Activated CD4-positive, alpha-beta T cell treated with anti-CD3 and anti-CD28 coated beads for 48 hours (primary cell): ENCODE measurements at regions not wholly inside any gene's neighbourhood (a gene's known extent, or its start where the extent isn't known, plus 50 kb on each side); places are given as distances from the start of the nearest gene placed in this dataset.

Experiments
- DNase-seq: peaks from one replicate; pipeline ENCODE4 v3.0.0-alpha.2; 2020

DNA sequence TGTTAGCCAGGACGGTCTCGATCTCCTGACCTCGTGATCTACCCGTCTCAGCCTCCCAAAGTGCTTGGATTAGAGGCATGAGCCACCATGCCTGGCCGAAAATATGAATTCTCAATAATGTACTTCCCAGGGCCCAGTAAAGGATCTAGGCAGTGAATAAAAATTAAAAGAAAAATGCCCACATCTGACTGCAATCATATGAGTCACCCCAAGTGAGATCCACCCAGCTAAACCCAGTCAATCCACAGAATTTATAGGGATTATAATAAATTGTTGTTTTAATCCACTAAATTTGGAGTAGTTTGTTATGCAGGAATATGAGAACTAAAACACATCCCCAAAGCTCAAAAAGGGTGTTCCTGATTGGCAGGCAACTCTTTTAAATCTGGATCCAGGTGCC is 93.5 kb upstream of the STK39 start:
- DNase-seq, result no peak

DNA sequence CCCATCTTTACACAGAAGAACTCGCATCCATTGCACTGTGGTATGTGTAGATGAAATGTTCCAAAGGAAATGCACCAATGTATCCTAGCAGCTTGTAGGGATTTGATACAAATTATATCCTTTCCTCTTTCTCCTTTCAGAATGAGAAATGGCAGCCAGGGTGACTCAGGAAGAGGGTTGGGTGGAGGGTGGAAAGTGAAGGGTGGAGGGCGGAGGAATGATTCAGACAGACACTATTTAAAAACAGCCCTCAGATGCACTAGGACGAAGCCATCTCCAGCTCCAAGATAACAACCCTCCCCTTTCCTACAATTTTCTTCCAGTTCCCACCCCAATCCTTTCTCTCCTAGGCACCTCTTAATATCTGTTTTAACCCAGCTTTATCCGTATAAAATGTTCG is 96.2 kb upstream of the STK39 start:
- DNase-seq, result no peak

DNA sequence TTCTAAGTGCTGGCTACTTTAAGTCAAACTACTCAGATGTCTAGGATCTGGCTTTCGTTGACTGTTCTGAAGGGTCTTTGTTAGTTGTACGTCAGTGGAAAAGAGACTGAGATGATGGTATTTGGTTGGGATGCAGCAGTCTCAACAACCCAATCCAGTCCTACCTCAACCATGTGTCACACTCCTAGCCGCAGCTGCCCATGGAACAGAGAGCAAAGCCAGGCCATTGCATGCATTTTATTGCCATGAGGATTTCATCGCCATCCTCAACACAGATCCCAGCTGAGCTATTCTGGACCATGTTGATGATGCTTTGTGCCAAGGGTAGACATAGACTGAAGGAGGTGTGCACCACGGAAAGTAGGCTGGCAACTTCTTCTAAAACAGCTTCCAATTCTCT is 97.3 kb upstream of the STK39 start:
- DNase-seq, result no peak

DNA sequence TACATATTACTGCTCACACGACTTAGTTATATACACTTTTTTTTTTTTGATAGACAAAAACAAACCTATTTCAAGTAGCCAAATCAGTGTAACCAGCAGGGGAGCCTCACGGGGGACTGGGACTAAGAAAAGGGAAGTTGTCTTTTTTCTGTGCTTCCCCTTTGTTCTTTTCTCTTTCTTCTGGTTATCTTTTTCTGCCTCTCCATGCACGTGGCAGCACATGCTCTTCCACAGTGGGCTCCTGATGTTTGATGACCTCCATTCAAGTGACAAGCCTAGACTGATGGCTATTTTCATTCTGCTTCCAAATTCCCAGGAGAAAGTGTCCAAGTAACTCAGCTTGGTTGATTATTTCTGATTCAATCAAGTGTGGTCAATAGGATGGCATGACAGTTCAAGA is 98.2 kb upstream of the STK39 start:
- no peak for DNase-seq

DNA sequence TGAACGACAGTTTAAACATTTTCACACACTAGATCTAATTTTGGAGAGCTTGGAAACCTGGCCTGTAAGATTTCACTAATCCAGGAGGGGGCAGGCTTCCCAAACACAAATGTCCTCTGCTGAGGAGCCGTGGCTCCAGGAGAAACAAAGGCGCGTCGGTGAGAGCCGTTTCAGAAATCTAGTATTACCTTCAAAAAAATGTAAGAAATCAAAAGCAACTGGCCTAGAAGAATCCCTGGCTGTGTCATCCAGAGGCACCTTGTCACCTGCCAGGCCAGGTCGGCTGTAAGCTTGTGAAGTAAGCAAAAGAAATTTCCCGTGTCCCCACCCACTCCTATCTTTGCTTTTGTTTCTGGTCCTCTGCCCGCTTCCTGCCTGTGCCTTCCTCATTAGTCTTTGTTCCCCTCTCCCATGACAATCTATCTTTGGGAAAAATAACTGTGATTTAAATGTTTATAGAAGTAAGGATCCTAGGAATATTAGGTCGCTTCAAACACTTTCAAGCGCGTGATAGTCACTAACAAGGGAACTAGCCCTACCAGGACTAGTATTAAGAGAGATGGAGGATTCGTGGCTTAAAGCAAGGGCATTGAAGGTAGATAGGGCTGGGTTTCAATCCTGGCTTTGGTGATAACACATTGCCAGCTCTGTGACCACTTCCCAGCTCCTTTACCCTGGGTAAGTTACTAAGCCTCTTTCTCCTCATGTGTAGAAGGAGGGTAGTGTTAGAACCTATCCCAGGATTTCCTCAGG is 99.5 kb upstream of the STK39 start:
- peak; percentile 79 for DNase-seq

DNA sequence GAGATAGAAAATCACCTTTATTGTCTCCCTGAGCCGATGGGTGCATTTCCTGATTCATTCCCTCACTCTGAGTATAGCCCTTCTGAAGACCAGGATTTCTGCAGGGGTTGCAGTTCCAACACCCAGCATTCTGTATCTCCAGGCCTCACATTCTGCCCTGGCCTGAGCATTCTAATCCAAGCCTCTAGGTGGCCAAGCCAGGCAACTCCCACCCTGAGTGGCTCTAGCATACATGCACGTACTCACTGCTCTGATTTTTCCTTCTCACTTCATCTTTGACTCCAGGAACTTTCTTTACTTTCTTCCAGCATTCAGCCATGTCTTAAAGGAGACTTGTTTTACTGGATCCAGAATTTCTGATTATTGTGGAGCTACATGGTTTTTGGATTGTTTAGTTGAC is 100.7 kb upstream of the STK39 start:
- peak; percentile 31 for DNase-seq

DNA sequence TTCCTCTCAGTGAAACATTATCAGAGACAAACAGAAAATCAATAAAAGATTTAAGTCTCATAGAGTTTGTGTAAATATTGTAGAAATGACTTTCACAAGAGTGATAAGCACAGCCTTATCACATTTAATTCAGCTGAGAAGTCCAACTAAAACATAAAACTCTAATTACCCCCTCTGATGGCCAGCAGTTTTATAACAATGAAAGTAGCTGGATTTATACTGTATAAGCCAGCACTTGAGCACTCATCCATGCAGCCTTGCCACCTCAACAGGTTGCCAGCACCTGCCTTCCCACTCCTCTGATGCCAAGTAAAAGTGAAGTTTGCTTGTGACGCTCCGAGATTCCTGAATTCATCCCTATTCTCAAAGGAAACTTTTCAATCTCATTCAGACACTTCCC is 103.0 kb upstream of the STK39 start:
- DNase-seq, result no peak

DNA sequence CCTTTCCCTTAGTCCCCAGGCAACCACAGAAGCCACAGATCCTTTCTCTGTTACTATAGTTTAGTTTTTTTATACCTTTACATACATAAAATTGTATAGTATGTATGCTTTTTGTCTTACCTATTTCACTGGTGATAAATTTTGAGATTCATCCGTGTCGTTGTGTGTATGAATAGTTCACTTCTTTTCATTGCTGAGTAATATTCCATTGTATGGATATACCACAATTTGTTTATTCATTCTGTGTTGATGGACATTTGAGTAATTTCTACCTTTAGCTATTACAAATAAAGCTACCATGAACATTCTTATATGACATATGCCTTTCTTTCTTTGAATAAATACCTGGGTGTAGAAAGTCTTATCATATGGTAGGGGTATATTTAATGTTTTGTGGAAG is 102.8 kb upstream of the CERS6 start:
- no peak for DNase-seq

DNA sequence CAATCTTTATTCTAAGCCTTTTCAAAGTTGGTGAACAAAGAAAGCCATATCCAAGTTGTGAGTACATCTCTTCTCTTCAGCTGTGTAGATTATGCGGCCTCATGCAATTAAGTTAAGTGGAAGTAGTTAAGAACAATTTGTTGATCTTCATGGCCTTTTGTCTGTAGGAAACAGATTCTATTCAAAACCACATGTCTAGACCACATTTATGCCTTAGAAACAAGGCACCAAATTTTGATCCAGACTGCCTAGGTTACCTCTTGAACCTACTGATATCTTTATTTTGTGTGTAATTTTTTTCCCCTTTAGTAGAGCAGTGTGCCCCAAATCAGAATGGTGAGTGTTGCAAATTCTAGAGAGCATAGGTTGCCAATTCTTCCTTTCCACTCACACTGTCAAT is 101.6 kb upstream of the CERS6 start:
- no peak for DNase-seq

DNA sequence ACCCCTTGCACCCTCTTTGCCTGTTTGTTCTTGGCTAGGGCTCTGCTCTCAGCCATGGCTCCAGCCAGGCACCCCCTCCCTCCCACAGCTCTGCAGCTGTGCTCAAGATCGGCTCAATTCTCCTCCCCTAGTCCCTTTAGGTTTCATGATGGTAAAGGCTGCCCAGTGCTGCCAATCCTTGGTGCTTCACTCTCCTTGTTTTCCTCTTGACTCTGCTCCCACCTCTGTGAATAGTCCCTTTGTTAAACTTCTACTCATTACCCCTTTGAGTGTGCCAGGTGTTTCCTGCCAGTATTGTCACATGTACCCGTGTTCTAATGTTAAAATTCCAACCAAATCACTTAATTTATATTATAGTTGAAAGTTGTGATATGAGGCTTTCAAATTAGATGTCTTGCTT is 101.0 kb upstream of the CERS6 start:
- no peak for DNase-seq

DNA sequence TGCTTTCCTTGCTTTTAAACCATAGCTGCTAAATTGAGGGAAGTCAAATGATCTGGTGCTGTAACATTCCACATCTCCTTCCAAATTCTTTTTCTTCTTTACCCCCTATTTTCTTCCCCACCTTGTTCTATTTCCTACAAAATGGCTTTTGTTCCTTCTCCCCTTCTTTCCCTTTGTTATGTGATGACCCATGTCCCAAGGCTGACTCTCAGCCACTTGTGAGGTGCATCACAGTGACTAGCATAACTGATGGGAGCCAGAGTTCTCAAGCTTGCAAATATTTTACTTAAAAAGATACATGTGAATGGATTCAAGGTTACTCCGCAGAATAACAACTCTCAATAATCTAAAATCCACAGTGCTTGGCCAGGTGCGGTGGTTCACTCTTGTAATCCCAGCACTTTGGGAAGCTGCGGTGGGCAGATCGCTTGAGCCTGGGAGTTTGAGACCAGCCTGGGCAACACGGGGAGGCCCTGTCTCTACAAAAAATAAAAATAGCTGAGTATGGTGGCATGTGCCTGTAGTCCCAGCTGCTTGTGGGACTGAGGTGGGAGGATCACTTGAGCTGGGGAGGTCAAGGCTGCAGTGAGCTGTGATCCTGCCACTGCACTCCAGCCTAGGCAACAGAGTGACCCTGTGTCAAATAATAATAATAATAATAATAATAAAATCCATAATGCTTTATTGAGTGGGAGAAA is 100.1 kb upstream of the CERS6 start:
- DNase-seq, result no peak

DNA sequence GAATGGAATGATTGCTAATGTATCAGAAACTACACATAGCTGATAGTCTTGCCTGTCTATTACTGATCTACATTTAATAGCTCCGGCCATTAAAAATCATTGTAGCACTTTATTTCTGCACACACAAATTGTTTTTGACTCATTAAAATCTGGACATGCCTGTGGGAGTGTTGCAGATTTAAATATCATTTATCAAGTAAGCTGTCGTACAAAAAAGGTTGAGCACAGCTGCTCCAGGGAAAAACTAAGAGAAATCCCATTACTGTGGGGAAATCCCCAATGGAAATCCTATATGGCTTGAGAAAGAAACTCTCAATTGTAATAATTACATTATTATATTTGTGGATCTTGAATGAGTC is 99.6 kb upstream of the CERS6 start:
- DNase-seq, result no peak

DNA sequence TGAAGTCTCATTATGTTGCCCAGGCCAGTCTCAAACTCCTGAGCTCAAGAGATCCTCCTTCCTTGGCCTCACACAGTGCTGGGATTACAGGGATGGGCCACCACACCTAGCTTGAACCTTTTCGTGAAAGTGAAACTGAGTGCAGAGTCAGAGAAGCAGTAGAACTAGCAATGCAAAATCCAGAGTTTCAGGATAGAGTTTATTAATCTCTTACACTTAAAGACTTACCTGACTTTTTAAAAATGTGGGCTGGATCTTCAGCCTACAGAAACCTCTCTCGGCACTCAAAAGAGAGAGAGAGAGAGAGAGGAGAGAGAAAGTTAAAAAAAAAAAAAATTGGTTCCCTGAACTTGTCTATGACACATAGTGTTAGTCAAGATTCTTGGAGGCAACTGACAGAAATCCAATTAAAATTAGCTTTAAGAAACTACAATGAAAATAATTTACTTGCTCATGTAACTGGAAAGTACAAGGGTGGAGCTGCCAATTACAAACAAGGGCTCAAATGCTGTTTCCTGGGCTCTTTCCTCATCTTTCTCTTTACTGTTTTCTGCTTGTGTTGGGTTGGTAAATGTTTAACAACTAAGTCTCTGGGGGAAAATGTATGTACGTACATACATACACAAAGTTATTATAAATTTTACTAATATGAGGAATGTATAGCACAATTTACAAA is 98.1 kb upstream of the CERS6 start:
- no peak for DNase-seq

DNA sequence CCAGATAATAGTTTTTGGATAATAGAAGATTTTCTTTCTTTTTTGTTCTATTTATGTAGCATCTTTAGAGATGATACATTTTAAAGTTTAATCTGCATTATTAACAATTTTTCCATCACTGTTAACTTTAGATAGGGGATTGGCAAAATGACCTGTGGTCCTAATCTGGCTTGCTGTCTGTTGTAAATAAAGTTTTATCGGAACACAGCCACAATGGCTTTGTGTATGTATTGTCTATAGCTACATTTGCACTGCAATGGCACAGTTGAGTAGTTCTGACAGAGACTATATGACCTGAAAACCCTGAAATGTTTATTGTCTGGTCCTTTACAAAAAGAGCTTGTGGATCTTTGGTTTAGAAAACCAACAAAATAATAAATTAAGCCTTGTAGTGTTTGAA is 97.0 kb upstream of the CERS6 start:
- DNase-seq, result no peak

DNA sequence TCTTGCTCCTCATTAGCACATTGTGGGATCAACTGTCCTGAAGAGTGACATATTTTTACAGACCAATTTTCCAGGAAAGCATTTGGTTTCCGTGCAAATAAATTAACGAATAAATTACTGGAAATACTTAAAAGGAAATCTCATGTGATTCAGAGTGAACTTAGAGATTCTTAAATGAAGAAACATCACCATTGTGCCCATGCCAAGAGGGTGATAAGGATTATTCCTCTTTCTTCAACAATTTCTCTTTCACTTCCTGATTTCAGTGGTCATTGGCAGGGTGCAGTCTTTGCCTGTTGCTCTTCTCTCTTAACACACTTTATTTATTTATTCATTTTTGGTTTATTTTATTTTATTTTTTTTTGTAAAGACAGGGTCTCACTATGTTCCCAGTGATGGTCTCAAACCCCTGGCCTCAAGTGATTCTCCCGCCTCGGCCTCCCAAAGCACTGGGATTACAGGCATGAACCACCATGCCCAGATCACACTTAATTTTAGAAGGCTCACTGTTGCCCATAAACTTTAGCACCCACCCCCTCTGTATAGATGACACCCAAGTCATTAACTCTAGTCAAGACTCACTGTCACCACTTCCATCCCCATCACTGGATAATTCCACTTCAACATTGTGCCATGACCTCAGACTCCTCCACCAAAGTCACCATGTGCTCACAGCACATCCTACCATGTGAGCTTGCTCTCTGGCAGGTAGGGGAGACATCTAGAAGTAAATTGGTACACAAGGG is 92.6 kb upstream of the CERS6 start:
- no peak for DNase-seq

DNA sequence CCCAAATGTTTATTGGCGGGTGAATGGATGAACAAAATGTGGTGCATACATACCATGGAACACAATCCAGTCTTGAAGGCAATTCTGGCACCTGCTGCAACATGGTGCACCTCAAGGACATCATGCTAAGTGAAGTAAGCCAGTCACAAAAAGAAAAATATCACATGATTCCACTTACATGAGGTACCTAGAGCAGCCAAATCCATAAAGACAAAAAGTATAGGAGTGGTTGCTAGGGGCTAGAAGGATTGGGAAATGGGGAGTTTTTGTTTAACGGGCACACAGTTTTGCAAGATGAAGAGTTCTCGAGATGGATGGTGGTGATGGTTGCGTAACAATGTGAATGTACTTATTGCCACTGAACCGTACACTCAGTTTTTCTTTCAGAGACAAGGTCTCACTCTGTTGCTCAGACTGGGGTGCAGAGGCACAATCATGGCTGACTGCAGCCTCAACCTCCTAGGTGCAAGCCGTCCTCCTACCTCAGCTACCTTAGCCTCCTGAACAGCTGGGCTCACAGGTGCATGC is 90.9 kb upstream of the CERS6 start:
- DNase-seq, result no peak

DNA sequence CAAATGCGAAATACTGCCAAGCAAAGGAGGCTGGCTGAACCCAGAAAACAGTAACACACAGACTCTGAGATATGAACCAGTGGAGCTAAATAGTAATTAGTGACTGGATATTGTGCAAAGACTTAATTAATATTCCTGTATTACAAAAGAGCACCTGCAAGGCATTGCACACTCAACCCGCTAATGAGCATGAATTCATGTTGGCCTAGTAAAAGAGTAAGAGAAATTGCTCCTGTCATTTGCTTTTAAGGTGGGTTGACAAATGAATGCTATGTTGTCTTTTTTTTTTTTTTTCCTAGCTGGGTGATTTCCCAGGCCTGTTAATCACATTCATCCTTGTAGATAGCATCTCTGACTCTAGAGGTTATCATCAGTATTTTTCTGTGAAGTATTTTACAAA is 87.0 kb upstream of the CERS6 start:
- DNase-seq, result no peak

DNA sequence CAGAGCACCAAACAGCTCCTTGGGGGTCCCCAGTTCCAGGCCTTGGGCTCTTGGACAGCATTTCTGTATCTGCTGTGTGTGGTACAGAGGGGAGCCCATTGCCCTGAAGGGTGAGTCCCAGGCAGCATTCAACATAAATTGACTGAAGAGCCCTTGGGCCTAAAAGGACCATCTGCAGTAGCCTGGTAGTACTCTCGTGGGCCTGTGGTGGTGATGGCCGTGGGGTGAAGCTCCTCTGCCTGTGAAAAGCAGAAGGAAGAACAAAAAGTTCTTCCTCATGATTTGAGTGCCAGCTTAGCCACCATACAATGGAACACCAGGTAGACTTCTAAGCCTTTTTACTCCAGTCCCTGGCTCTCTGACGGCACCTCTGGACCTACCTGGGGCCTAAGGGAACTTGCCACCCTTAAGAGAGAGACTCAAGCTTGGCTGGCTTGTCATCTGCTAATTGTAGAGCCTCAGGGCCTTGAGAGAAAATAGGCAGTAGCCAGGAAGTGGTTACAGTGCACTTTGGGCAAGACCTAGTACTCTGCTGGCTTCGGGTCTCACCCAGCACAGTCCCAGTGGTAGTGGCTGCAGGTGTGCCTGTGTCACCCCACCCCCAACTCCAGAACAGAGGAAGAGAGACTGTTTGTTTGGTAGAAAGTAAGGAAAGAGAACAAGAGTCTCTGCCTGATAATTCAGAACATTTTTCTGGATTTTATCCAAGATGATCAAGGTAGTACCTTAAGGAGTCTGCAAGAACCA is 84.6 kb upstream of the CERS6 start:
- DNase-seq, result no peak

DNA sequence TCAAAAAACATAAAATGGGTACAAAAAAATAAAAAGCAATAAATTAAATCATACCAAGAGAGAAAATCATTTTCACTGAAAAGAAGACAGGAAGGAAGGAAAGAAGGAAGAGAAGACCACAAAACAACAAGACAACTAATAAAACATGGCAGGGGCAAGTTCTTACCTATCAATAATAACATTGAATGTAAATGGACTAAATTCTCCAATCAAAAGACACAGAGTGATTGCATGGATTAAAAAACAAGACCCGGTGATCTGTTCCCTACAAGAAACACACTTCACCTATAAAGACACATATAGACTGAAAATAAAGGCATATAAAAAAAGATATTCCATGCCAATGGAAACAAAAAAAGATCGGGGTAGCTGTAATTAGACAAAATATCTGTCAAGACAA is 82.6 kb upstream of the CERS6 start:
- DNase-seq, result no peak

DNA sequence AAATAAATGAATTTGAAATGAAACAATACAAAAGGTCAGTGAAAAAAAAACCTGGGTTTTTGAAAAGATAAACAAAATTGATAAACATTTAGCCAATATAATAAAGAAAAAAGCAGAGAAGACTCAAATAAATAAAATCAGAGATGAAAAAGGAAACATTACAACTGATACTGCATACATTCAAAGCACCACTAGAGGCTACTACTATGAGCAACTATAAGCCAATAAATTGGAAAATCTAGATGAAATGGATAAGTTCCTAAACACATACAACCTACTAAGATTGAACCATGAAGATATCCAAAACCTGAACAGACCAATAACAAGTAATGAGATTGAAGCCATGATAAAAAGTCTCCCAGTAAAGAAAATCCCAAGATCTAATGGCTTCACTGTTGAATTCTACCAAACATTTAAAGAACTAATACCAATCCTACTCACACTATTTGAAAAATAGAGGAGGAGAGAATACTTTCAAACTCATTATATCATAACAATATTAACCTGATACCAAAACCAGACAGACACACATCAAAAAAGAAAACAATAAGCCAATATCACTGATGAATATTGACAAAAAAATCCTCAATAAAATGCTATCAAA is 80.8 kb upstream of the CERS6 start:
- DNase-seq, result no peak

DNA sequence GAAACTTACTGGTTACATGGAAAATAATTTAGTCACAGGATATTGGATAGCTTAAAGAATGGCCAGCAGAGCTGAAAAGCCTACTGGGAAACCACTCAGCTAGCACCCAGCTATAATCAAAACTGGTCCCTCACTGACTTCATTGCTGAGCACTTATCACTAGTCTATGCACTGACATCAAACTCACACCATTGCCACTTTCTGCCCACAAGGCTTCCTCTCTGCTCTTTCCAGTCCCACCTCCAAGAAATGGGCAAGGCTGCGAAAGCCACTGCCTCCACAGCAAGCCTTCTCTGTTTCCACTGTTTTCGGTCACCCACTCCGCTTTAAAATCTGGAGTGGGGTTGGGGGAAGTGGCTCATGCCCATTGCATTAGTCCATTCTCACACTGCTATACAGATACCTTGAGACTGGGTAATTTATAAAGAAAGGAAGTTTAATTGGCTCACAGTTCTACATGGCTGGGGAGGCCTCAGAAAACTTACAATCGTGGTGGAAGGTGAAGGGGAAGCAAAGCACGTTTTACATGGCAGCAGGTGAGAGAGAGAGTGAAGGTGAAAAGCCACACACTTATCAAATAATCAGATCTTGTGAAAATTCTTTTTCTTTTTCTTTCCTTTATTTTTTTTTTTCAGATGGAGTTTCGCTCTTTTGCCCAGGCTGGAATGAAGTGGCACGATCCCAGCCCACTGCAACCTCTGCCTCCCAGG is 77.0 kb upstream of the CERS6 start:
- no peak for DNase-seq

DNA sequence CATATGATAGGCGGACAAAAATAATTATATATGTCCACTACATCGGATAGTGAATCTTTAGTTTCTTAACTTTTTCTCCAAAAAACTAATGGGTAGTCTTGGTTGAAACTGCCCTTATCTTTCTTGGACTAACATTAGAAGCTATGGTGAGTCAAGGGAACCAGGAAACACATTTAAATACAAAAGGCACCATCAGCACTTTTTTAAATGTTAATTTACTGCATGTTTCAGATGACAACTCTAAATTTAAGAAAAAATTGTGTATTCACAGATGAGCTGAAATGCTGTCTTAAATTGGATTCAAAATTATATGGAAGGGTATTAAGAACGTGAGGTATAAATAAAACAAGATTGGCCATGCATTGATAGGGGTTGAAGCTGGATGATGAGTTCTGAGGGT is 75.6 kb upstream of the CERS6 start:
- no peak for DNase-seq
